GM10266 (cell line): ENCODE measurements at regions not wholly inside any gene's neighbourhood (a gene's known extent, or its start where the extent isn't known, plus 50 kb on each side); places are given as distances from the start of the nearest gene placed in this dataset.

Experiments used
- DNase-seq: peaks from one replicate; pipeline ENCODE4 v3.0.0; 2012; ENCODE audit errors: extremely low spot score
- CTCF ChIP-seq: IDR thresholded peaks from 2 replicates; pipeline ENCODE4 v1.5.1; 2012; ENCODE audit warnings: mild to moderate bottlenecking, low read depth; ENCODE audit not compliant: control insufficient read depth, insufficient read depth; ENCODE audit errors: missing control alignments

DNA sequence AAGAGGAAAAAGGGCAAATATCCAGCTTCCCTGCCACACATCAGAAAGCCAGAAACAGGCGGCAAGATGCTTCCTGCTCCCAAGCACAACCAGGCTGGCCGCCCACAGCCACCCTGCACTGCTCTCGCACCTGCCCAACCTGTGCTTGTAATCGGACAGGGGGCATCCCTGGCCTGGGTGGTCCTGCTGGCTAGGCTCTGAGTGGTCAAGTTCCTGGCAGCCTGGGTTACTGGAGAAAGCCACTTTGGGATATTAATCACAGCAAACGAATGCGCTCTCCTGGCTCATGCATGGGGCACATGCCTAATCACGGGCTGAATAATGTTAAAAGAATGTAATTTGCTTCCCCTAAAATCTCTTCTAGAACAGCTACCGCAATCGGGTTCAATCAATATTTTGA lies 442.4 kb downstream of the MCTP2 start:
- no peak for TF ChIP-seq CTCF
- no peak for DNase-seq

- DNase-seq, result no peak
- TF ChIP-seq CTCF, result no peak
Measured at GRCh38 chr15:94674296-94674695, 442.9 kb downstream of the MCTP2 start.

DNA sequence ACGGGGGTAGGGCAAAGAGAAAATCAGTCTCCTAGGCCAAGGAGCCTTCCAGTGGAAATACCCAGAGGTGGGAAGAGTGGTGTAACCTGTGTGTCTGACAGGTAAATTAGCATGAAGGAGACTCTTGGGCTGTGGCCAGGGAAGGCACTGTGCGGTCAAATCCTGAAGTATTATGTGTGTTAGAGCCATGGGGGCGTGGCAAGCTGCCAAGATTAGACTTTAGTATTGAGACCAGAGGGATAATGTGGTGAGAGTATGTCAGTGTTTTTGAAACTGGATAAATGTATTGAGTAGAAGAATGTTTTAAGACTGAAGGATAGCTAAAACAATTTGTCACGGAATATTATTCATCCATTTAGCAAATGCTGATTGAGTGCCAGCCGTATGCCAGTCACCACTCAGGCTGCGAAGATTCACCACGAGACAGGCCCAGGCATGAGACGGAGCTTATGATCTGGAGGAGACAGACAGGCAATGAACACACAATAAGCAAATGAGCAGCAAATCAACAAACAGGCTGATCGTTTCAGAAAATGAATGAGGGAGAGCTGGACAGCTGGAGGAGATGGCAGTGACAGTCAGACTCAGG lies 445.9 kb downstream of the MCTP2 start:
- DNase-seq, result no peak
- no peak for TF ChIP-seq CTCF

GRCh38 chr15:94682171-94682570 lies 450.8 kb downstream of the MCTP2 start:
- no peak for TF ChIP-seq CTCF

GRCh38 chr15:94683902-94684301 lies 452.5 kb downstream of the MCTP2 start:
- no peak for TF ChIP-seq CTCF
- DNase-seq, result no peak

More at GRCh38 chr15:94682171-94682570, 450.8 kb downstream of the MCTP2 start:
- no peak for DNase-seq

DNA sequence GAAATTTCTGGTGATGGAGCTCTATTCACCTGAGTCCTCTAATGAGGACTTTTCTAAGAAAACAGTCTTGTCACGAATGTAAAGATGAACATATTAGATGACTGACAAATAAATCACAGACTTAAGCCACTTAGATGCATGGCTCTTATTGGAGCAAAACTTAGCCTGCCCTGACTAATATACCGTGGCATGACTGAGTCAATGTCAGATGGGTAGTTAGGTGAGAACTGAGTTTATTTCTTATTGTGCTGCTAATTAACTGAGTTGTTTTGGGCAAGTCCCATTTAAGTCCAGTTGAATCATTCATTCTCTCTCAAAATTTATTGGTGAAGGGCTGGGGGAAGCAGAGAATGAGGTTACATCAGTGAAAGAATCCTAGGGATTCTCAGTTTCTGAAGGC lies 459.8 kb downstream of the MCTP2 start:
- no peak for TF ChIP-seq CTCF
- DNase-seq, result no peak

DNA sequence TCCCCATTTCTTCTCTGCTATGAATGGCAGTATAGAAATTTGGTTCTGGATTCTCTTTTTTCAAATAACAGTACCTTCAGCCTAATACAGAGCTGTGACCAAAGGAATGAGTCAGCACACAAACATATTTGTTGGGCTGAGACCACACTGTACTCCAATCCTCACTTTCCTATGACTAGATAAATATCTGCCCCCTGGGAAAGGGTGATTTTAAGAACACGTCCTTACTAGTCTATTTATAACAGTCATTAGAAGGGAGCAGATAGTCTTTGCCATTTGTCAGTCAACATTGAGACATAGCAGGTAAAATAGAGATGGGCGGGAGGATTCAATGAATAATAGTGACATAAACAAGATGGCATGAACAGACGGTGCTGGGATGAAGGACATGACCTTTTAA lies 461.3 kb downstream of the MCTP2 start:
- no peak for TF ChIP-seq CTCF
- DNase-seq, result no peak
